ENCODE measurements at regions not wholly inside any gene's neighbourhood (a gene's known extent, or its start where the extent isn't known, plus 50 kb on each side); places are given as distances from the start of the nearest gene placed in this dataset.

DNA sequence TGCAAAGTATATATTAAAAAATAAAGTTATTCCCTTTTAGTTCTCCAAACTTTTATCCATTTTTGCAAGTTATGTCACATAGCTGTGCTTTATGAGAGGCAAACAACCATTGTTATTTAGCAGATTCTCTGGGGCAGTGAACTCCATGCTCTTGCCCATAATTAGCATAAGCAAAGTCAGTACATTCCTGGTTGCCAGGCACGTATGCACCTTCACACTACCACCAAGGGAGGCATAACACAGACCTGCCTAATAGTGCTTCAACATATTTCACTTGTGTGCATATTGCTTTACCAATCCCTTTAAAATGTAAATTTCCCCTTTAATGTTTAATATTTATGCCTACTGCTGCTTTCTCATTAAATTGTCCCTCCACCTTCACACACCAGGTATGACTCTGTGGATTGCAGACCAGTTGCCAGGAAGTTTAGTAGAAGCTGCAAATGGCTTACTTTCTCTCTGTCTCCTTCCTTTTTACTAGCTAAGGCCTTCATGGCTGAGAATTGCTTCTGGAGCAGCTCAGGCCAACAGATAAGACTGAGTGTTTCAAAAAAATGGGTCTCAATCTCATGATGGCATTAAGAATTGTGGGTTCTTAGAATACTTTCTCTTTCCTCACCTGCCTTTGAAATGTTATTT lies 388.2 kb downstream of the PRR16 start:
- Histone ChIP-seq H3K4me1 (ENCODE audit: control insufficient read depth, insufficient read depth, low read length) (no peaks in the 10 kb centered on the region), H4K8ac (ENCODE audit: low read depth in 2 of 2, low read length in 2 of 2) (no peak overlapping the region), H2BK15ac (ENCODE audit: low read depth, low read length) (no peak overlapping the region), H3K4ac (ENCODE audit: low read depth, low read length) (no peak overlapping the region), H4K91ac (ENCODE audit: insufficient read depth, low read depth, low read length) (no peak overlapping the region), H4K5ac (ENCODE audit: low read depth, low read length) (no peak overlapping the region), H2AK5ac (ENCODE audit: low read depth, low read length) (no peak overlapping the region), H3K23ac (ENCODE audit: low read depth, low read length) (no peak overlapping the region), H3K27ac (ENCODE audit: insufficient read depth, low read length) (no peak overlapping the region), H2BK20ac (ENCODE audit: low read depth, low read length) (no peak overlapping the region), H3K9me1 (ENCODE audit: insufficient read depth, low read length) (peaks cover 3% of the 10 kb centered on the region; the same call in 1 of the 2 replicates), H3K14ac (replicated peaks; ENCODE audit: low read depth, low read length) (no peak overlapping the region), H3K4me3 (ENCODE audit: insufficient read depth, low read depth, low read length) (no peak overlapping the region), H3K9ac (ENCODE audit: low read depth, low read length) (no peak overlapping the region), H3K27me3 (ENCODE audit: control insufficient read depth, insufficient read depth, low read length) (no peaks in the 10 kb centered on the region), H3K56ac (ENCODE audit: extremely low read depth, insufficient read depth, low read length) (no peak overlapping the region), H4K20me1 (ENCODE audit: insufficient read depth, low read length) (no peaks in the 10 kb centered on the region), H2BK120ac (ENCODE audit: low read depth, low read length) (no peak overlapping the region), H3K18ac (ENCODE audit: low read depth, low read length) (no peak overlapping the region), H2BK5ac (ENCODE audit: low read depth, low read length, poor library complexity, severe bottlenecking) (no peak overlapping the region), H3K79me1 (ENCODE audit: low read depth in 1 of 2, low read length in 2 of 2) (no peaks in the 10 kb centered on the region), H3K36me3 (ENCODE audit: control insufficient read depth, insufficient read depth, low read length) (no peaks in the 10 kb centered on the region), H3K9me3 (ENCODE audit: control insufficient read depth, insufficient read depth, low read length) (no peaks in the 10 kb centered on the region), H2AK9ac (replicated peaks; ENCODE audit: low read depth, low read length, poor library complexity) (no peak overlapping the region), H2AFZ (replicated peaks; ENCODE audit: low read length, poor library complexity) (no peak overlapping the region), H3K4me2 (ENCODE audit: low read depth, low read length) (no peak overlapping the region)
- in situ Hi-C loops (cut with MboI; ENCODE audit: low sequenced_read_pairs) (no loop called here), dilution Hi-C loops (cut with HindIII; ENCODE audit: low sequenced_read_pairs, unreplicated experiment) (no loop called here), intact Hi-C loops (cut with micrococcal nuclease) (no loop called here)
- ChIA-PET POLR2A (ENCODE audit: unreplicated experiment) (no interaction called here), CTCF (interaction anchor here (1.9 kb wide), 1 partner anchor 11 kb away, joined by 5 read pairs; no protein-coding TSS in a partner anchor)
- no peak for ATAC-seq (ENCODE audit: low read depth)
- no peak for DNase-seq
- no CpG with 5 or more reads among the region's 1 CpG for WGBS, 2 experiments (ENCODE audit: extremely low coverage in 2 of 2, insufficient read length in 1 of 2)
- TF ChIP-seq FOS (IDR thresholded peaks at IDR 0.05; ENCODE audit: low read depth, low read length) (no peak), RAD21 (IDR thresholded peaks at IDR 0.05; ENCODE audit: low read length) (no peak), CEBPB (IDR thresholded peaks at IDR 0.05; ENCODE audit: low read depth, low read length) (no peak), MAFK (IDR thresholded peaks at IDR 0.05; ENCODE audit: low read depth, low read length) (no peak), NFE2L2 (IDR thresholded peaks at IDR 0.05; ENCODE audit: low read depth, low read length) (no peak), MXI1 (IDR thresholded peaks at IDR 0.05; ENCODE audit: borderline replicate concordance, low read depth, low read length) (no peak), RCOR1 (IDR thresholded peaks at IDR 0.05; ENCODE audit: insufficient replicate concordance, low read length) (no peak)
- TF ChIP-seq, protein P1, sequence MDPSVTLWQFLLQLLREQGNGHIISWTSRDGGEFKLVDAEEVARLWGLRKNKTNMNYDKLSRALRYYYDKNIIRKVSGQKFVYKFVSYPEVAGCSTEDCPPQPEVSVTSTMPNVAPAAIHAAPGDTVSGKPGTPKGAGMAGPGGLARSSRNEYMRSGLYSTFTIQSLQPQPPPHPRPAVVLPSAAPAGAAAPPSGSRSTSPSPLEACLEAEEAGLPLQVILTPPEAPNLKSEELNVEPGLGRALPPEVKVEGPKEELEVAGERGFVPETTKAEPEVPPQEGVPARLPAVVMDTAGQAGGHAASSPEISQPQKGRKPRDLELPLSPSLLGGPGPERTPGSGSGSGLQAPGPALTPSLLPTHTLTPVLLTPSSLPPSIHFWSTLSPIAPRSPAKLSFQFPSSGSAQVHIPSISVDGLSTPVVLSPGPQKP (IDR thresholded peaks at IDR 0.05; ENCODE audit: borderline replicate concordance, low read depth, low read length) = no peak
- TF ChIP-seq, protein P2, sequence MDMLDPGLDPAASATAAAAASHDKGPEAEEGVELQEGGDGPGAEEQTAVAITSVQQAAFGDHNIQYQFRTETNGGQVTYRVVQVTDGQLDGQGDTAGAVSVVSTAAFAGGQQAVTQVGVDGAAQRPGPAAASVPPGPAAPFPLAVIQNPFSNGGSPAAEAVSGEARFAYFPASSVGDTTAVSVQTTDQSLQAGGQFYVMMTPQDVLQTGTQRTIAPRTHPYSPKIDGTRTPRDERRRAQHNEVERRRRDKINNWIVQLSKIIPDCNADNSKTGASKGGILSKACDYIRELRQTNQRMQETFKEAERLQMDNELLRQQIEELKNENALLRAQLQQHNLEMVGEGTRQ (IDR thresholded peaks at IDR 0.05; ENCODE audit: low read depth, low read length) = no peak
- BruUV-seq (replicated peaks) = no TSS peak

Measured in IMR-90 (cell line).